ENCODE measurements at regions not wholly inside any gene's neighbourhood (a gene's known extent, or its start where the extent isn't known, plus 50 kb on each side); places are given as distances from the start of the nearest gene placed in this dataset.
"Not testable (repeated sequence)": the region's sequence is repeated elsewhere in the genome, so short reads cannot be mapped to it uniquely, and the experiment has no call there.

DNA sequence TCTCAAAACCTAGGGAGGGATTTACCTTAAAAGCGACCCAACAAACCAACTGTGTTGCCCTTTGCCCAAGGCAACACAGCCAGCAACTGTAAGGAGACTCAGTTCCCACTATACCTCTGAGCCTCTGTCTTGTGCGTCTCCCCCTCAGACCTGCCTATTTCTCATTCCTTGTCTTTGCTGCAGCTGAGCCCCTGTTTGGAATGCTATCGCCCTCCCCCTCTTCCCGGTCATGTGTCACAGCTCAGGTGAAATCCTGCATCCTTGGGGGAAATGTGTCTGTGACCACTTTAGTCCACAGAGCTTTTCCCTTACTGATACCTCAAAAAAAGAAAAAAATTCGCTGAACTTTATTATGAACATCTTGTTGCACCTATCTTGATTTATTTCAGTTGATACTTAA is 52.0 kb upstream of the LRIG1 start:
- Mint-ChIP-seq H3K4me1 (peaks cover 2% of the 10 kb centered on the region), H3K9me3 (no peaks in the 10 kb centered on the region), H3K36me3 (ENCODE audit: low read depth) (no peaks in the 10 kb centered on the region), H3K27ac (no peak overlapping the region), H3K4me3 (no peak overlapping the region), H3K27me3 (no peaks in the 10 kb centered on the region)
- ATAC-seq: no peak
- DNase-seq: no peak

DNA sequence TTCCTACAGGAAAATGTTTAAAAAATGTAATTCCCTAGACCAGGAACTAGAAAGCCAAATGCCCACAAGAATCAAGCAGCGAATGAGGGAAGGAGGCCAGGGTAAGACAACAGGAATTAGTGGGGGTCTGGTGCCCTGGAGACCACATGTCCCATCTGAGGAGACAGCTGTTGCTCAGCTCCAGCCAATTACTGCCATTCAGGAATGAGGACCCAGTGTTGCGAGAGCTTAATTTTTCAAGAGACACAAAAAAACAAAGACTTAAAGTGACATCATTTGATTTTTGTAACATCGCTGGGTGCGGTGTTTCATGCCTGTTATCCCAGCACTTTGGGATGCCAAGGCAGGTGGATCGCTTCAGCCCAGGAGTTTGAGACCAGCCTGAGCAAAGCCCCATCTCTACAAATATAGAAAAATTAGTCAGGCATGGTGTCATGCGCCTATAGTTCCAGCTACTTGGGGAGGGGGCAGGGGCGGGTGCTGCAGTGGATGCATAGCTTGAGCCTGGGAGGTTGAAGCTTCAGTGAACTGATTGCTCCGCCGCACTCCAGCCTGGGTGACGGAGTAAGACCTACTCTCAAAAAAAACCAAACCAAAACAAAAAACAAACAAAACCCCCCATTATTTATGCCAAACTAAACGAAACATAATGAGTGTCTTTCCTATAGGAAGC is 52.8 kb upstream of the LRIG1 start:
- H3K4me3 Mint-ChIP-seq: no peak overlapping the region

GRCh38 chr3:66554178-66554577 is 53.4 kb upstream of the LRIG1 start:
- no peaks in the 10 kb centered on the region for H3K36me3 Mint-ChIP-seq (ENCODE audit: low read depth)
- H3K27me3 Mint-ChIP-seq: peaks cover 2% of the 10 kb centered on the region
- ATAC-seq: no peak
- H3K27ac Mint-ChIP-seq: no peak overlapping the region
- no peaks in the 10 kb centered on the region for H3K9me3 Mint-ChIP-seq
- no peak for DNase-seq
- peaks cover 2% of the 10 kb centered on the region for H3K4me1 Mint-ChIP-seq
- no peak overlapping the region for H3K4me3 Mint-ChIP-seq

More for the DNA sequence above, 52.8 kb upstream of the LRIG1 start:
- no peak for ATAC-seq
- no peaks in the 10 kb centered on the region for H3K9me3 Mint-ChIP-seq
- no peaks in the 10 kb centered on the region for H3K27me3 Mint-ChIP-seq
- peaks cover 2% of the 10 kb centered on the region for H3K4me1 Mint-ChIP-seq
- H3K36me3 Mint-ChIP-seq (ENCODE audit: low read depth): no peaks in the 10 kb centered on the region
- no peak overlapping the region for H3K27ac Mint-ChIP-seq
- DNase-seq: no peak

DNA sequence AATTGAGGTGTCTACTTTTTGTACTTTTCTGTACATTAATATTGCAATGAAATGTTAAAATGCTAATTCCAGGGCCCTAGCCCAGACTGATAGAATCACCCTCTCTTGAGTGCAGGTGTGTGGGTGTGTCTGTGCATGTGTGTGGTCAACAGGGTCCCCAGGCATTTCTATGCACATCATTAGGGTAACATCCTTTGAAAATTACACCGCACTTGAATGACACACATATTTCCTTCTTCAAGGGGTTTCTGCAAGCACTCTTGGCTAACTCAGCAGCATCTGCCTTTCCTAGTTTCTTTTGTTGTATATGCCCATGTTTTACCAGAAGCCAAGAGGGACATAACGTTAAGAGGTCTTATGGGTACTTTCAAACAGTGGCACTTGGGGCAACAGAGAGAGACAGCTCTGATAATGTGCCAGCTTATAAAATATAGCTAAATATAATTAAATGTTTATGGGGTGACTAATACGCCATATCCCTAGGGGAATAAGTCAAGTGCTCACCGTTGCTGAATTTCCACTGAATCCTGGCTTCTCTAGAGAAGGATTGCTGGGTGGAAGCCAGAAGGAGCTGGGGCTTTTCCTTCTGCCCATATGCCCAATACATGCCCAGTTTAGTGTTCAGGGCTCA is 54.5 kb upstream of the LRIG1 start:
- DNase-seq: no peak
- Mint-ChIP-seq H3K4me1 (peaks cover 2% of the 10 kb centered on the region), H3K27me3 (peaks cover 2% of the 10 kb centered on the region), H3K27ac (no peak overlapping the region), H3K9me3 (peaks cover 2% of the 10 kb centered on the region), H3K36me3 (ENCODE audit: low read depth) (no peaks in the 10 kb centered on the region), H3K4me3 (no peak overlapping the region)
- ATAC-seq: no peak

GRCh38 chr3:66557170-66557569 is 56.3 kb upstream of the LRIG1 start:
- Mint-ChIP-seq H3K27me3 (peaks cover 2% of the 10 kb centered on the region), H3K27ac (no peak overlapping the region), H3K4me1 (peaks cover 2% of the 10 kb centered on the region), H3K36me3 (ENCODE audit: low read depth) (no peaks in the 10 kb centered on the region), H3K4me3 (no peak overlapping the region), H3K9me3 (peaks cover 6% of the 10 kb centered on the region)
- ATAC-seq (no peak), DNase-seq (no peak)

DNA sequence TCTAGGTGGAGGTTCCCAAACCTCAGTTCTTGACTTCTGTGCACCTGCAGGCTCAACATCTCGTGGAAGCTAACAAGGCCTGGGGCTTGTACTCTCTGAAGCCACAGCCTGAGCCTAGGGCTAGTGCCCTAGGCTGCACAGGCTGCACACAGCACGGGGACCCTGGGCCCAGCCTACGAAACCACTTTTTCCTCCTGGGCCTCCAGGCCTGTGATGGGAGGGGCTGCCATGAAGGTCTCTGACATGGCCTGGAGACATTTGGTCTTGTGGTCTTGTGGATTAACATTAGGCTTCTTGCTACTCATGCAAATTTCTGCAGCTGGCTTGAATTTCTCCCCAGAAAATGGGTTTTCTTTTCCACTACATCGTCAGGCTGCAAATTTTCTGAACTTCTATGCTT is 59.1 kb upstream of the LRIG1 start:
- H3K36me3 Mint-ChIP-seq (ENCODE audit: low read depth); DNase-seq; H3K4me3 Mint-ChIP-seq; H3K4me1 Mint-ChIP-seq; ATAC-seq; H3K9me3 Mint-ChIP-seq; H3K27me3 Mint-ChIP-seq; H3K27ac Mint-ChIP-seq: not testable (repeated sequence)

GRCh38 chr3:66561367-66561766 is 60.5 kb upstream of the LRIG1 start:
- H3K36me3 Mint-ChIP-seq (ENCODE audit: low read depth): no peaks in the 10 kb centered on the region
- no peak for ATAC-seq
- no peak overlapping the region for H3K4me3 Mint-ChIP-seq
- H3K9me3 Mint-ChIP-seq: peaks cover 6% of the 10 kb centered on the region
- peaks cover 2% of the 10 kb centered on the region for H3K27me3 Mint-ChIP-seq
- H3K27ac Mint-ChIP-seq: no peak overlapping the region
- no peaks in the 10 kb centered on the region for H3K4me1 Mint-ChIP-seq
- DNase-seq: no peak

- Mint-ChIP-seq H3K36me3 (ENCODE audit: low read depth) (peaks cover 1% of the 10 kb centered on the region), H3K4me3 (no peak overlapping the region), H3K9me3 (peaks cover 4% of the 10 kb centered on the region), H3K27me3 (peaks cover 6% of the 10 kb centered on the region), H3K4me1 (no peaks in the 10 kb centered on the region), H3K27ac (no peak overlapping the region)
- no peak for ATAC-seq
- DNase-seq: no peak
Observed at GRCh38 chr3:66565301-66565700, 64.5 kb upstream of the LRIG1 start.

GRCh38 chr3:66567077-66567476 is 66.3 kb upstream of the LRIG1 start:
- no peak for DNase-seq

GRCh38 chr3:66572090-66572675 is 71.4 kb upstream of the LRIG1 start:
- Mint-ChIP-seq H3K9me3 (no peaks in the 10 kb centered on the region), H3K36me3 (ENCODE audit: low read depth) (peaks cover 1% of the 10 kb centered on the region), H3K27me3 (peaks cover 6% of the 10 kb centered on the region), H3K4me1 (no peaks in the 10 kb centered on the region), H3K27ac (no peak overlapping the region), H3K4me3 (no peak overlapping the region)
- ATAC-seq: no peak
- no peak for DNase-seq

More at GRCh38 chr3:66567077-66567476, 66.3 kb upstream of the LRIG1 start:
- ATAC-seq: no peak
- no peak overlapping the region for H3K4me3 Mint-ChIP-seq
- peaks cover 6% of the 10 kb centered on the region for H3K27me3 Mint-ChIP-seq
- H3K4me1 Mint-ChIP-seq: no peaks in the 10 kb centered on the region
- no peak overlapping the region for H3K27ac Mint-ChIP-seq
- peaks cover 1% of the 10 kb centered on the region for H3K36me3 Mint-ChIP-seq (ENCODE audit: low read depth)
- H3K9me3 Mint-ChIP-seq: no peaks in the 10 kb centered on the region

DNA sequence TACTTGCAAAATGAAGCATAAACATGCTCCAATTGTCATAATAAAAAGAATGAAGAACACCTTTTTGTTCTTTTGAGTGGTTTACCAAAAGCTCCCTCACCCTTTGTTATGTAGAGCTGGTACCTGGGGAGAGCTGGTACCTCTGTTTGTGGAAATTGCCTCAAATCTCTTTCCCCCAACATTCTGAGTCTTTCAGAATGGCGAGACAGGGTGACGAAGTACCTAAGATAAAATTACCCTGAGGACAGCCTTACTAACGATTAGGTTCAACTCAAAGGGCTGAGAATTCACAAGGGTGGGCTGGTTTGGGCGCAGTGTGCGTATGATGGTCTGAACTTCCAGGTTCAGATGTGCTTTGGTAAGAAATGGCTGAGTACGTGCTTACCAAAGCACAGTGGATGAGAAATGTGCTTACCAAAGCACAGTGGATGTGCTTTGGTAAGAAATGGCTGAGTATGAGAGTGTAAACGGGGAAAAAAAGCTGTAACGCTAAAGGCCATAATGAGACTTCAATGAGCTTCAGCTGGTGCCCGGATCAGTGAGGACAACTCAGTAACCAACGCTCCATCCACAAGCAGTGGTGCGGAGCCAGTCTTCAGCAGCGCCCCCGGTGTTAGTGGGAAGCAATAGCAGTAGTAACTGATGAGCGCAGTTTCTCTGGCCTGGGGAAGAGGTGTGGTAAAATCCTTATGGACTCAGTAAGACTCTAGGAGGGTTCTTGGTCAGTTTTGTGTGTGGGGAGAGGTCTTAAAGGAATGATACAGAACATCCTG is 72.3 kb upstream of the LRIG1 start:
- Mint-ChIP-seq H3K4me3 (no peak overlapping the region), H3K36me3 (ENCODE audit: low read depth) (peaks cover 1% of the 10 kb centered on the region), H3K27ac (no peak overlapping the region), H3K27me3 (peaks cover 10% of the 10 kb centered on the region), H3K9me3 (no peaks in the 10 kb centered on the region), H3K4me1 (no peaks in the 10 kb centered on the region)
- DNase-seq (peak; percentile 12), ATAC-seq (no peak)

DNA sequence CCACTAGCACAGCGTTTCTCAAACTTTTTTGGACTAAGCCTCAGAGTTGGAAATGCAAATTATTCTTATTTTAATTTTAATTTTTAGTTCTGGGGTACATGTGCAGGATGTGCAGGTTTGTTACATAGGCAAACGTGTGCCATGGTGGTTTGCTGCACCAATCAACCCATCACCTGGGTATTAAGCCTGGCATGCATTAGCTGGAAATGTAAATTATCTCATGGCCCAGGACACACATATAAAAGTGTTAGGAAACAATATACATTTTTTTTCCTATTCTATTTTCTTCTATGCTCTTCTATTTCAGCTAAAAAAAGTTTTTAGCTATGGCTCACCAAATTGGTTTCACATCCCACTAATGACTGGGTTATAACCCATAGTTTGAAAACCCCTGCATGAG is 73.3 kb upstream of the LRIG1 start:
- Mint-ChIP-seq H3K36me3 (ENCODE audit: low read depth) (no peaks in the 10 kb centered on the region), H3K9me3 (peaks cover 7% of the 10 kb centered on the region), H3K4me1 (no peaks in the 10 kb centered on the region), H3K4me3 (no peak overlapping the region), H3K27ac (no peak overlapping the region), H3K27me3 (peaks cover 12% of the 10 kb centered on the region)
- DNase-seq (no peak), ATAC-seq (no peak)

GRCh38 chr3:66577426-66578203 is 76.8 kb upstream of the LRIG1 start:
- ATAC-seq: no peak
- Mint-ChIP-seq H3K27me3 (peaks cover 28% of the 10 kb centered on the region), H3K9me3 (peaks cover 10% of the 10 kb centered on the region), H3K4me1 (peaks cover 1% of the 10 kb centered on the region), H3K27ac (no peak overlapping the region), H3K4me3 (no peak overlapping the region), H3K36me3 (ENCODE audit: low read depth) (no peaks in the 10 kb centered on the region)
- DNase-seq: no peak

DNA sequence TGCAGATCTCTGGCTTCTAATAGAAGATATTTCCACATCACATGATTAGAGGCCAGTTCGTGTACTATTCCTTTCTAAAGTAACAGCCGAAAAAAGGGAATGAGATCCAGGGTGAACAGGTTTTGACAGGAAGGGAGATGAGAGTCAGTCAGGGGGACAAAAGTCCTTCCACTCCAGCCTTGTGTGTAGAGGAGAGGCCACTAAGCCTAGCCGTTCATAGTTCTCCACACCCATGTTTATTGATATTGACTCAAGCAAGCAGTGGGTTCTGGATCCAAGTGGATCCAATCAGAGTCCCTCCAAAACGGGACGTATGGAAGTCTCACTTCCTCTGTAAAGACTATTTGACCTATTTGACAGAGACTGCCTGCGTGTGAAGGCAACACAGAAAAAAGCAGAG is 80.4 kb upstream of the LRIG1 start:
- Mint-ChIP-seq H3K27me3 (peaks cover 45% of the 10 kb centered on the region), H3K36me3 (ENCODE audit: low read depth) (no peaks in the 10 kb centered on the region), H3K9me3 (peaks cover 10% of the 10 kb centered on the region), H3K4me3 (no peak overlapping the region), H3K27ac (no peak overlapping the region), H3K4me1 (peaks cover 12% of the 10 kb centered on the region)
- ATAC-seq (no peak), DNase-seq (no peak)
